GM23338 (cell line): ENCODE measurements at regions not wholly inside any gene's neighbourhood (a gene's known extent, or its start where the extent isn't known, plus 50 kb on each side); places are given as distances from the start of the nearest gene placed in this dataset.

ENCODE experiments used
- ATAC-seq: fragments of 200-7000 bp; cut with Tn5 transposase; 3 replicates; pipeline ENCODE4 v1.9.1; 2020
- DNase-seq: peaks from one replicate; pipeline ENCODE4 v3.0.0-alpha.2; 2015; ENCODE audit warnings: low spot score
- H2AFZ ChIP-seq: fragments of 200-600 bp; sonication (generic); 2 replicates; pipeline ENCODE4 v1.8.0; 2016; ENCODE audit warnings: antibody characterized with exemption, mild to moderate bottlenecking, moderate library complexity
- H3F3A ChIP-seq: fragments of 200-600 bp; sonication (generic); replicated peaks from 2 replicates; pipeline ENCODE4 v1.8.0; 2017; ENCODE audit warnings: antibody characterized with exemption, mixed run types, low read depth
- H3K27ac ChIP-seq: fragments of 200-600 bp; sonication (generic); 2 replicates; pipeline ENCODE4 v1.6.1; 2016; ENCODE audit warnings: low read depth
- H3K27me3 ChIP-seq: fragments of 200-600 bp; sonication (generic); 2 replicates; pipeline ENCODE4 v1.8.0; 2016; ENCODE audit warnings: mild to moderate bottlenecking, mixed run types, moderate library complexity; ENCODE audit not compliant: insufficient read depth
- H3K36me3 ChIP-seq: fragments of 200-600 bp; sonication (generic); 2 replicates; pipeline ENCODE4 v1.8.0; 2016; ENCODE audit warnings: mild to moderate bottlenecking; ENCODE audit not compliant: insufficient read depth
- H3K4me1 ChIP-seq: fragments of 200-600 bp; sonication (generic); 2 replicates; pipeline ENCODE4 v1.8.0; 2016; ENCODE audit warnings: mild to moderate bottlenecking, moderate library complexity; ENCODE audit not compliant: insufficient read depth
- H3K4me2 ChIP-seq: fragments of 200-600 bp; sonication (generic); 2 replicates; pipeline ENCODE4 v1.7.1; 2017; ENCODE audit warnings: mixed run types
- H3K4me3 ChIP-seq: fragments of 200-600 bp; sonication (generic); 2 replicates; pipeline ENCODE4 v1.6.1; 2016; ENCODE audit warnings: mixed run types
- H3K79me2 ChIP-seq: fragments of 200-600 bp; sonication (generic); replicated peaks from 2 replicates; pipeline ENCODE4 v1.8.0; 2017; ENCODE audit warnings: mild to moderate bottlenecking; ENCODE audit not compliant: insufficient read depth
- H3K9me2 ChIP-seq: fragments of 200-600 bp; sonication (generic); 2 replicates; pipeline ENCODE4 v1.8.0; 2017; ENCODE audit not compliant: insufficient read depth
- H4K20me1 ChIP-seq: fragments of 200-600 bp; sonication (generic); replicated peaks from 2 replicates; pipeline ENCODE4 v1.8.0; 2017; ENCODE audit warnings: mild to moderate bottlenecking; ENCODE audit not compliant: insufficient read depth
- H3K27ac Mint-ChIP-seq: 2 replicates; pipeline ENCODE4 v1.8.0; 2020; ENCODE audit warnings: inconsistent platforms, mild to moderate bottlenecking, moderate library complexity, mixed read lengths
- H3K27me3 Mint-ChIP-seq: 3 replicates; pipeline ENCODE4 v1.8.0; 2022; ENCODE audit warnings: low read depth, mild to moderate bottlenecking, moderate library complexity, mixed read lengths, inconsistent platforms; ENCODE audit not compliant: insufficient read depth, poor library complexity
- H3K36me3 Mint-ChIP-seq: 3 replicates; pipeline ENCODE4 v1.8.0; 2021; ENCODE audit warnings: low read depth, mild to moderate bottlenecking, inconsistent platforms, moderate library complexity, mixed read lengths
- H3K4me1 Mint-ChIP-seq: 3 replicates; pipeline ENCODE4 v1.8.0; 2020; ENCODE audit warnings: mild to moderate bottlenecking, inconsistent platforms, mixed read lengths
- H3K4me3 Mint-ChIP-seq: 3 replicates; pipeline ENCODE4 v1.8.0; 2021; ENCODE audit warnings: moderate library complexity, mild to moderate bottlenecking, inconsistent platforms, mixed read lengths
- H3K9me3 Mint-ChIP-seq: 3 replicates; pipeline ENCODE4 v1.8.0; 2020; ENCODE audit warnings: moderate library complexity, mild to moderate bottlenecking, inconsistent platforms, mixed read lengths
- CREB1 ChIP-seq: fragments of 250-450 bp; sonication (Bioruptor Pico); IDR thresholded peaks from 2 replicates; pipeline ENCODE4 v1.5.0; 2020; ENCODE audit warnings: low read depth, mild to moderate bottlenecking, moderate library complexity
- ZNF114 ChIP-seq: fragments of 250-450 bp; sonication (Bioruptor Pico); IDR thresholded peaks from 2 replicates; pipeline ENCODE4 v1.5.0; 2020; ENCODE audit warnings: mild to moderate bottlenecking, moderate library complexity
- ZNF331 ChIP-seq: fragments of 250-450 bp; sonication (Bioruptor Pico); IDR thresholded peaks from 2 replicates; pipeline ENCODE4 v1.5.0; 2020; ENCODE audit warnings: low read depth, mild to moderate bottlenecking, moderate library complexity
- ZNF462 ChIP-seq: fragments of 250-450 bp; sonication (Bioruptor Pico); IDR thresholded peaks from 2 replicates; pipeline ENCODE4 v1.5.0; 2020; ENCODE audit warnings: mild to moderate bottlenecking, moderate library complexity
- TF ChIP-seq, protein P1 (sequence below): IDR thresholded peaks from one replicate; pipeline ENCODE4 v1.6.1; 2018; ENCODE audit warnings: antibody characterized with exemption; ENCODE audit not compliant: unreplicated experiment

DNA sequence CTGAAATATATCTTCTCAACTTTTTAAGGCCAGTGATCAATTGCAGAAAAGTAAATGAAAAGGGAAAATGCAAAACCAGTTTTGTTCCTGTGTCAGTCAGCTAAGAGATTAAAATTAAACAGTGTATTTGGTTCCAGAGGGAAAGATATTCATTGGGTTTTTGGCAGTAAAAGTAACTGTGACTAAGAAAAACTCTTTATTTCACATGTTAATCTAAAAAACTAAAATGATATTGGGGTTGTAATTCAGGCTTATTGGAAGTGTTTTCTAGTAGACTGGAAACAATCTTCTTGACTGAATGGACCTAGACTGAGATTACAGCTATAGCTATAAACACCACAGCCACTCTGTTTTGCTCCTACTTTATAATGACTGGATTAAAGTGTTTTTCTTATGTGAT, 413.9 kb downstream of the ADGRL2 start:
- no peaks in the 10 kb centered on the region for H3K36me3 ChIP-seq
- H3K9me3 Mint-ChIP-seq, result no peaks in the 10 kb centered on the region
- no peak overlapping the region for H3K27ac Mint-ChIP-seq
- H3K27me3 Mint-ChIP-seq, result no peaks in the 10 kb centered on the region
- H3K36me3 Mint-ChIP-seq, result no peaks in the 10 kb centered on the region
- H4K20me1 ChIP-seq, result no peaks in the 10 kb centered on the region
- H3K27ac ChIP-seq, result no peak overlapping the region
- no peaks in the 10 kb centered on the region for H3K79me2 ChIP-seq
- H3K4me2 ChIP-seq, result no peak overlapping the region
- no peaks in the 10 kb centered on the region for H3K9me2 ChIP-seq
- H3K4me1 Mint-ChIP-seq, result no peaks in the 10 kb centered on the region
- no peak overlapping the region; the same call in 1 of the 2 replicates for H2AFZ ChIP-seq
- H3K27me3 ChIP-seq, result no peaks in the 10 kb centered on the region
- no peak overlapping the region for H3K4me3 ChIP-seq
- H3K4me3 Mint-ChIP-seq, result no peak overlapping the region
- DNase-seq (no peak), ATAC-seq (no peak)
- TF ChIP-seq CREB1 (CRISPR knock-in tag) (no peak), ZNF114 (no peak), ZNF331 (CRISPR knock-in tag) (no peak), ZNF462 (no peak)
- TF ChIP-seq, protein P1, sequence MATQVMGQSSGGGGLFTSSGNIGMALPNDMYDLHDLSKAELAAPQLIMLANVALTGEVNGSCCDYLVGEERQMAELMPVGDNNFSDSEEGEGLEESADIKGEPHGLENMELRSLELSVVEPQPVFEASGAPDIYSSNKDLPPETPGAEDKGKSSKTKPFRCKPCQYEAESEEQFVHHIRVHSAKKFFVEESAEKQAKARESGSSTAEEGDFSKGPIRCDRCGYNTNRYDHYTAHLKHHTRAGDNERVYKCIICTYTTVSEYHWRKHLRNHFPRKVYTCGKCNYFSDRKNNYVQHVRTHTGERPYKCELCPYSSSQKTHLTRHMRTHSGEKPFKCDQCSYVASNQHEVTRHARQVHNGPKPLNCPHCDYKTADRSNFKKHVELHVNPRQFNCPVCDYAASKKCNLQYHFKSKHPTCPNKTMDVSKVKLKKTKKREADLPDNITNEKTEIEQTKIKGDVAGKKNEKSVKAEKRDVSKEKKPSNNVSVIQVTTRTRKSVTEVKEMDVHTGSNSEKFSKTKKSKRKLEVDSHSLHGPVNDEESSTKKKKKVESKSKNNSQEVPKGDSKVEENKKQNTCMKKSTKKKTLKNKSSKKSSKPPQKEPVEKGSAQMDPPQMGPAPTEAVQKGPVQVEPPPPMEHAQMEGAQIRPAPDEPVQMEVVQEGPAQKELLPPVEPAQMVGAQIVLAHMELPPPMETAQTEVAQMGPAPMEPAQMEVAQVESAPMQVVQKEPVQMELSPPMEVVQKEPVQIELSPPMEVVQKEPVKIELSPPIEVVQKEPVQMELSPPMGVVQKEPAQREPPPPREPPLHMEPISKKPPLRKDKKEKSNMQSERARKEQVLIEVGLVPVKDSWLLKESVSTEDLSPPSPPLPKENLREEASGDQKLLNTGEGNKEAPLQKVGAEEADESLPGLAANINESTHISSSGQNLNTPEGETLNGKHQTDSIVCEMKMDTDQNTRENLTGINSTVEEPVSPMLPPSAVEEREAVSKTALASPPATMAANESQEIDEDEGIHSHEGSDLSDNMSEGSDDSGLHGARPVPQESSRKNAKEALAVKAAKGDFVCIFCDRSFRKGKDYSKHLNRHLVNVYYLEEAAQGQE, result no peak
- H3K4me1 ChIP-seq, result no peaks in the 10 kb centered on the region
- H3F3A ChIP-seq, result no peaks in the 10 kb centered on the region
